GM12878 (cell line): ENCODE measurements at regions not wholly inside any gene's neighbourhood (a gene's known extent, or its start where the extent isn't known, plus 50 kb on each side); places are given as distances from the start of the nearest gene placed in this dataset.

Experiments used
- ATAC-seq: fragments of 200-7000 bp; cut with Tn5 transposase; 3 replicates; pipeline ENCODE4 v1.9.1; 2020; ENCODE audit warnings: mild to moderate bottlenecking, moderate library complexity
- BruUV-seq: library from RNA; stranded (reverse); fragments of 400-500 nt; replicated peaks from 2 replicates; lab custom pipeline; 2021; lab: Mats Ljungman, UMichigan
- CTCF ChIA-PET: fragments of 300-600 bp; sonication (Branson Sonifier 250); formaldehyde crosslinking; extraction: SDS; loops from one replicate; lab custom pipeline; 2021; ENCODE audit warnings: inconsistent platforms; lab: Yijun Ruan, JAX
- POLR2A ChIA-PET: fragments of 350-600 bp; formaldehyde crosslinking; extraction: SDS; loops from one replicate; lab custom pipeline; 2021; ENCODE audit warnings: inconsistent platforms; lab: Charles Lee
- RAD21 ChIA-PET: fragments of 300-600 bp; sonication (Branson Sonifier 250); formaldehyde crosslinking; loops from one replicate; lab custom pipeline; 2023; ENCODE audit warnings: antibody characterized with exemption; ENCODE audit not compliant: unreplicated experiment; lab: Charles Lee
- SMC1A ChIA-PET: fragments of 300-600 bp; sonication (Branson Sonifier 250); formaldehyde crosslinking; loops from one replicate; lab custom pipeline; 2023; ENCODE audit not compliant: unreplicated experiment, uncharacterized antibody; lab: Charles Lee
- DNase-seq: peaks from one replicate; pipeline ENCODE4 v3.0.0-alpha.2; 2011; ENCODE audit warnings: low read depth, low spot score
- FAIRE-seq: peaks from 3 replicates; lab custom pipeline; 2011; peaks lifted over from hg19 to GRCh38; lab: Jason Lieb, UNC
- H2AFZ ChIP-seq: 2 replicates; pipeline ENCODE4 v1.6.0; 2011; ENCODE audit warnings: low read depth, low read length, control low read depth; ENCODE audit not compliant: control insufficient read depth
- H3K27ac ChIP-seq: 2 replicates; pipeline ENCODE4 v1.5.1; 2011; ENCODE audit warnings: control low read depth; ENCODE audit not compliant: control insufficient read depth, insufficient read depth
- H3K27me3 ChIP-seq, 2 experiments: replicated peaks in 1 of 2; 2 replicates each; pipeline versions ENCODE4 v1.6.0 to v1.6.1; 2011; ENCODE audit warnings: low read length in 1 of 2; ENCODE audit not compliant: control insufficient read depth in 2 of 2, insufficient read depth in 2 of 2
- H3K36me3 ChIP-seq, 2 experiments: 2 replicates each; pipeline ENCODE4 v1.5.1; 2011; ENCODE audit warnings: low read length in 1 of 2; ENCODE audit not compliant: control insufficient read depth in 2 of 2, insufficient read depth in 2 of 2
- H3K4me1 ChIP-seq: 2 replicates; pipeline ENCODE4 v1.6.1; 2011; ENCODE audit warnings: mild to moderate bottlenecking, low read length, moderate library complexity, mixed read lengths; ENCODE audit not compliant: control insufficient read depth, insufficient read depth
- H3K4me2 ChIP-seq: 2 replicates; pipeline ENCODE4 v1.6.0; 2011; ENCODE audit warnings: control low read depth; ENCODE audit not compliant: control insufficient read depth, insufficient read depth
- H3K4me3 ChIP-seq: fragments of 200-600 bp; sonication (generic); 2 replicates; pipeline ENCODE4 v1.5.1; 2016
- H3K79me2 ChIP-seq: 2 replicates; pipeline ENCODE4 v1.6.0; 2011; ENCODE audit warnings: low read length; ENCODE audit not compliant: control insufficient read depth, insufficient read depth
- H3K9ac ChIP-seq: 2 replicates; pipeline ENCODE4 v1.8.0; 2011; ENCODE audit warnings: low read length, control low read depth, mixed read lengths; ENCODE audit not compliant: control insufficient read depth, insufficient read depth
- H3K9me3 ChIP-seq: replicated peaks from 3 replicates; pipeline ENCODE4 v1.5.1; 2011; ENCODE audit warnings: mild to moderate bottlenecking, low read length; ENCODE audit not compliant: control insufficient read depth, insufficient read depth
- H4K20me1 ChIP-seq: 2 replicates; pipeline ENCODE4 v1.6.0; 2011; ENCODE audit not compliant: control insufficient read depth, insufficient read depth
- ASH2L ChIP-seq: fragments of 300-600, 200-600 bp; sonication (generic); IDR thresholded peaks from 2 replicates; pipeline ENCODE4 v1.6.1; 2017; ENCODE audit warnings: low read depth, mild to moderate bottlenecking, borderline replicate concordance
- BHLHE40 ChIP-seq, 2 experiments: fragments of 450-650 bp in 1 of 2; IDR thresholded peaks; 2 replicates each; pipeline ENCODE4 v1.6.1; 2011 to 2017; ENCODE audit warnings: low read depth in 2 of 2, borderline replicate concordance in 1 of 2, improper control_type of control experiment in 1 of 2, low read length in 1 of 2, mild to moderate bottlenecking in 1 of 2
- EZH2 ChIP-seq: IDR thresholded peaks from 2 replicates; pipeline ENCODE4 v1.6.1; 2012; ENCODE audit warnings: low read depth, mild to moderate bottlenecking, control low read depth, inconsistent platforms, low read length, borderline replicate concordance; ENCODE audit not compliant: control insufficient read depth
- MYC ChIP-seq: IDR thresholded peaks from 2 replicates; pipeline ENCODE4 v1.6.1; 2011; ENCODE audit warnings: mild to moderate bottlenecking, low read length, moderate library complexity, inconsistent platforms; ENCODE audit not compliant: insufficient read depth, insufficient replicate concordance, insufficient read length, severe bottlenecking
- RB1 ChIP-seq: fragments of 450-650 bp; formaldehyde crosslinking; IDR thresholded peaks from 2 replicates; pipeline ENCODE4 v1.6.1; 2017; ENCODE audit warnings: mild to moderate bottlenecking, borderline replicate concordance
- SMARCA5 ChIP-seq: fragments of 450-650 bp; IDR thresholded peaks from 2 replicates; pipeline ENCODE4 v1.6.1; 2017; ENCODE audit warnings: mild to moderate bottlenecking
- STAT1 ChIP-seq: fragments of 450-650 bp; conservative IDR thresholded peaks from 2 replicates; pipeline ENCODE4 v1.6.1; 2014; ENCODE audit warnings: antibody characterized with exemption, mild to moderate bottlenecking
- ZNF274 ChIP-seq: IDR thresholded peaks from one replicate; pipeline ENCODE4 v1.8.0; 2011; ENCODE audit not compliant: insufficient read length, insufficient read depth
- WGBS: methylation state at CpG from one replicate; pipeline ENCODE4 v1.1.6; 2016; ENCODE audit warnings: low lambda C conversion rate; ENCODE audit not compliant: insufficient replicate concordance, insufficient coverage; ENCODE audit errors: missing lambda C conversion rate; 5-methylcytosine and 5-hydroxymethylcytosine counted together
- in situ Hi-C: fragments of 300-500 bp; cut with MboI; formaldehyde crosslinking; loops from 9 replicates; pipeline ENCODE4 v1.14.3; 2018; ENCODE audit warnings: mixed read lengths
- intact Hi-C: fragments of 100-400 bp; cut with micrococcal nuclease; formaldehyde crosslinking; loops from one replicate; pipeline ENCODE4 v1.14.2; 2022; ENCODE audit not compliant: unreplicated experiment
- TF ChIP-seq, protein P1 (sequence below): fragments of 450-650 bp; IDR thresholded peaks from 2 replicates; pipeline ENCODE4 v1.6.1; 2017; ENCODE audit warnings: mild to moderate bottlenecking, moderate library complexity
- TF ChIP-seq, protein P2 (sequence below): fragments of 450-650 bp; formaldehyde crosslinking; IDR thresholded peaks from 2 replicates; pipeline ENCODE4 v1.4.0; 2022; ENCODE audit warnings: mild to moderate bottlenecking, moderate library complexity
- TF ChIP-seq, protein P3 (sequence below): IDR thresholded peaks from 2 replicates; pipeline ENCODE4 v1.6.1; 2012; ENCODE audit warnings: low read length, inconsistent platforms

DNA sequence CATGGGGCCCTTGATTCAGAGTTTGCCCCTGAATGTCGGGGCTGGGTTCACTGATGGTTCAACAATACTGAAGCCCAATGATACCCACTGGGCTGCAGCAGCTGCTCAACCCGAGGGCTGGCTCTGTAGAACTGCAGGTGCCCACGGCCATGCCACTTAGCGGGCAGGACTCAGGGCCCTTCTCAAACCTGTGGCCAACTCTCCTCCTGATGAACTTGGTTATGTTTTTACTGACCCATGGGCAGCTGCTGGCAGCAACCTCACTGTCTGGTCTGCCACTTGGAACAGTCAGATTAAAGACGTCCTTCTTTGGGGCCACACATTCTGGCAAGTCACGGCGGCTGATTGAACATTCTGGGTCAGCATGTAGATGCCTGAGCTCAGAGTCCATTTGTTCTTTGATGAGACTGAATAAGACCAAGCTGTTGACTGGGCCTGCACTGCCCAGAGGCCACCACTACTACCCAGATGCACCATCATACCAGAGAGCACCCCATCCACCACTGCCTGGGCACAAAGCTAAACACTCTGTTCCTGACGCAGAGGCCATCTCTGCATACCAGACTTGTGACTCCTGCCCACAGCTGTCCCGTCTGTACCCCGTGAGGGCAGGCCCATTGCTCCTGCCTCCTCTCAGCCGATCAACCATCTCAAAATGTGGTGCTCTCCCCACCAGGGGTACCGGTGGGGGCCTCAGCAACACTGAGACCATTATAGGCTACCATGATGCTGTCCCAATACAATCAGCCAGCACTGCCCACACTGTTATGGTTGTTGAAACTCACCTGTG lies 67.8 kb downstream of the SHANK2 start (continued):
- TF ChIP-seq, protein P1, sequence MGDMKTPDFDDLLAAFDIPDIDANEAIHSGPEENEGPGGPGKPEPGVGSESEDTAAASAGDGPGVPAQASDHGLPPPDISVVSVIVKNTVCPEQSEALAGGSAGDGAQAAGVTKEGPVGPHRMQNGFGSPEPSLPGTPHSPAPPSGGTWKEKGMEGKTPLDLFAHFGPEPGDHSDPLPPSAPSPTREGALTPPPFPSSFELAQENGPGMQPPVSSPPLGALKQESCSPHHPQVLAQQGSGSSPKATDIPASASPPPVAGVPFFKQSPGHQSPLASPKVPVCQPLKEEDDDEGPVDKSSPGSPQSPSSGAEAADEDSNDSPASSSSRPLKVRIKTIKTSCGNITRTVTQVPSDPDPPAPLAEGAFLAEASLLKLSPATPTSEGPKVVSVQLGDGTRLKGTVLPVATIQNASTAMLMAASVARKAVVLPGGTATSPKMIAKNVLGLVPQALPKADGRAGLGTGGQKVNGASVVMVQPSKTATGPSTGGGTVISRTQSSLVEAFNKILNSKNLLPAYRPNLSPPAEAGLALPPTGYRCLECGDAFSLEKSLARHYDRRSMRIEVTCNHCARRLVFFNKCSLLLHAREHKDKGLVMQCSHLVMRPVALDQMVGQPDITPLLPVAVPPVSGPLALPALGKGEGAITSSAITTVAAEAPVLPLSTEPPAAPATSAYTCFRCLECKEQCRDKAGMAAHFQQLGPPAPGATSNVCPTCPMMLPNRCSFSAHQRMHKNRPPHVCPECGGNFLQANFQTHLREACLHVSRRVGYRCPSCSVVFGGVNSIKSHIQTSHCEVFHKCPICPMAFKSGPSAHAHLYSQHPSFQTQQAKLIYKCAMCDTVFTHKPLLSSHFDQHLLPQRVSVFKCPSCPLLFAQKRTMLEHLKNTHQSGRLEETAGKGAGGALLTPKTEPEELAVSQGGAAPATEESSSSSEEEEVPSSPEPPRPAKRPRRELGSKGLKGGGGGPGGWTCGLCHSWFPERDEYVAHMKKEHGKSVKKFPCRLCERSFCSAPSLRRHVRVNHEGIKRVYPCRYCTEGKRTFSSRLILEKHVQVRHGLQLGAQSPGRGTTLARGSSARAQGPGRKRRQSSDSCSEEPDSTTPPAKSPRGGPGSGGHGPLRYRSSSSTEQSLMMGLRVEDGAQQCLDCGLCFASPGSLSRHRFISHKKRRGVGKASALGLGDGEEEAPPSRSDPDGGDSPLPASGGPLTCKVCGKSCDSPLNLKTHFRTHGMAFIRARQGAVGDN: no peak
- TF ChIP-seq RB1 (no peak), EZH2 (no peak)

DNA sequence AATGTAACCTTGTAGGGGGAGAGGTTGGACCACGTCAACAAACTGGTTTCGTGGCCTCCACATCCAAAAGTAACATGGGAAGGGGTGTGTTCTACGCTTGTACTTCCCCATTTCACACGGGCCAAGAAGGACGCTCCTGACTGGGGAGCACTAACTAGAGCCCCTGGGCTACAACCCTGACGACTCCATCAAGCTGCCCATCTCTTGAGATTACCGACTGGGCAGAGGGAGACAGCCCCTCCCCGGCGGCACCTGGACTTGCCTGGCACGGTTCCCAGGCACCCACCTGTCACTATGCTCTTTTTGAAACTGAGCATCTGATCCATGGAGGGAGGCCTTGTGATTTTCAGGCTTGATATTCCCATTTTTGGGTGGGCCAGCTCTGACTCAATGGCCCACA lies 68.5 kb downstream of the SHANK2 start:
- in situ Hi-C loops (no loop called here), intact Hi-C loops (no loop called here)
- RAD21 ChIA-PET: no interaction called here
- H2AFZ ChIP-seq: no peak overlapping the region
- H3K9me3 ChIP-seq: no peaks in the 10 kb centered on the region
- WGBS: 33% methylated on average over 10 of the region's 10 CpGs
- H4K20me1 ChIP-seq: no peaks in the 10 kb centered on the region
- no peaks in the 10 kb centered on the region for H3K36me3 ChIP-seq
- no peak overlapping the region for H3K9ac ChIP-seq
- FAIRE-seq (no peak), DNase-seq (no peak), ATAC-seq (no peak)
- no peaks in the 10 kb centered on the region for H3K4me1 ChIP-seq
- H3K4me2 ChIP-seq: no peak overlapping the region
- no TSS peak for BruUV-seq
- SMC1A ChIA-PET: no interaction called here
- no peaks in the 10 kb centered on the region for H3K79me2 ChIP-seq
- H3K27me3 ChIP-seq: no peaks in the 10 kb centered on the region
- CTCF ChIA-PET: no interaction called here
- H3K27ac ChIP-seq: no peak overlapping the region
- H3K4me3 ChIP-seq: no peak overlapping the region
- POLR2A ChIA-PET: no interaction called here
- TF ChIP-seq SMARCA5 (no peak), ASH2L (no peak), ZNF274 (no peak), STAT1 (no peak), BHLHE40 (IDR thresholded peaks at IDR 0.05; ENCODE audit: borderline replicate concordance in 1 of 2, low read depth in 2 of 2, low read length in 1 of 2) (no peak), MYC (no peak)
- TF ChIP-seq, protein P2, sequence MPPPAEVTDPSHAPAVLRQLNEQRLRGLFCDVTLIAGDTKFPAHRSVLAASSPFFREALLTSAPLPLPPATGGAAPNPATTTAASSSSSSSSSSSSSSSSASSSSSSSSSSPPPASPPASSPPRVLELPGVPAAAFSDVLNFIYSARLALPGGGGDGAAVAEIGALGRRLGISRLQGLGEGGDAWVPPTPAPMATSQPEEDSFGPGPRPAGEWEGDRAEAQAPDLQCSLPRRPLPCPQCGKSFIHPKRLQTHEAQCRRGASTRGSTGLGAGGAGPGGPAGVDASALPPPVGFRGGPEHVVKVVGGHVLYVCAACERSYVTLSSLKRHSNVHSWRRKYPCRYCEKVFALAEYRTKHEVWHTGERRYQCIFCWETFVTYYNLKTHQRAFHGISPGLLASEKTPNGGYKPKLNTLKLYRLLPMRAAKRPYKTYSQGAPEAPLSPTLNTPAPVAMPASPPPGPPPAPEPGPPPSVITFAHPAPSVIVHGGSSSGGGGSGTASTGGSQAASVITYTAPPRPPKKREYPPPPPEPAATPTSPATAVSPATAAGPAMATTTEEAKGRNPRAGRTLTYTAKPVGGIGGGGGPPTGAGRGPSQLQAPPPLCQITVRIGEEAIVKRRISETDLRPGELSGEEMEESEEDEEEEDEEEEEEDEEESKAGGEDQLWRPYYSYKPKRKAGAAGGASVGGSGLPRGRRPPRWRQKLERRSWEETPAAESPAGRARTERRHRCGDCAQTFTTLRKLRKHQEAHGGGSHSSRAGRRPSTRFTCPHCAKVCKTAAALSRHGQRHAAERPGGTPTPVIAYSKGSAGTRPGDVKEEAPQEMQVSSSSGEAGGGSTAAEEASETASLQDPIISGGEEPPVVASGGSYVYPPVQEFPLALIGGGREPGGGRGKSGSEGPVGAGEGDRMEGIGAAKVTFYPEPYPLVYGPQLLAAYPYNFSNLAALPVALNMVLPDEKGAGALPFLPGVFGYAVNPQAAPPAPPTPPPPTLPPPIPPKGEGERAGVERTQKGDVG (CRISPR knock-in tag): no peak
- TF ChIP-seq, protein P3, sequence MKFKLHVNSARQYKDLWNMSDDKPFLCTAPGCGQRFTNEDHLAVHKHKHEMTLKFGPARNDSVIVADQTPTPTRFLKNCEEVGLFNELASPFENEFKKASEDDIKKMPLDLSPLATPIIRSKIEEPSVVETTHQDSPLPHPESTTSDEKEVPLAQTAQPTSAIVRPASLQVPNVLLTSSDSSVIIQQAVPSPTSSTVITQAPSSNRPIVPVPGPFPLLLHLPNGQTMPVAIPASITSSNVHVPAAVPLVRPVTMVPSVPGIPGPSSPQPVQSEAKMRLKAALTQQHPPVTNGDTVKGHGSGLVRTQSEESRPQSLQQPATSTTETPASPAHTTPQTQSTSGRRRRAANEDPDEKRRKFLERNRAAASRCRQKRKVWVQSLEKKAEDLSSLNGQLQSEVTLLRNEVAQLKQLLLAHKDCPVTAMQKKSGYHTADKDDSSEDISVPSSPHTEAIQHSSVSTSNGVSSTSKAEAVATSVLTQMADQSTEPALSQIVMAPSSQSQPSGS: no peak
